Neuronal stem cell (in vitro differentiated cells): ENCODE measurements at regions not wholly inside any gene's neighbourhood (a gene's known extent, or its start where the extent isn't known, plus 50 kb on each side); places are given as distances from the start of the nearest gene placed in this dataset.
"Not testable (repeated sequence)": the region's sequence is repeated elsewhere in the genome, so short reads cannot be mapped to it uniquely, and the experiment has no call there.

Source experiments
- DNase-seq: peaks from one replicate; pipeline ENCODE4 v3.0.0-alpha.2; 2013; ENCODE audit warnings: low spot score
- H2AFZ ChIP-seq: one replicate; pipeline ENCODE4 v1.6.1; 2013; ENCODE audit warnings: mild to moderate bottlenecking, low read length, inconsistent platforms
- H2AK5ac ChIP-seq: 2 replicates; pipeline ENCODE4 v1.6.1; 2013; ENCODE audit warnings: low read depth, mild to moderate bottlenecking, inconsistent platforms, low read length, moderate library complexity, mixed read lengths
- H2BK120ac ChIP-seq: 2 replicates; pipeline ENCODE4 v1.6.1; 2013; ENCODE audit warnings: low read depth, mild to moderate bottlenecking, inconsistent platforms, low read length, moderate library complexity, mixed read lengths
- H2BK12ac ChIP-seq: one replicate; pipeline ENCODE4 v1.6.1; 2013; ENCODE audit warnings: low read length, inconsistent platforms
- H2BK15ac ChIP-seq: 2 replicates; pipeline ENCODE4 v1.6.1; 2013; ENCODE audit warnings: mild to moderate bottlenecking, low read length, inconsistent platforms, mixed read lengths
- H2BK5ac ChIP-seq: one replicate; pipeline ENCODE4 v1.6.1; 2013; ENCODE audit warnings: inconsistent platforms, mild to moderate bottlenecking, low read length, moderate library complexity
- H3K14ac ChIP-seq: one replicate; pipeline ENCODE4 v1.6.1; 2013; ENCODE audit warnings: low read length, inconsistent platforms
- H3K18ac ChIP-seq: 2 replicates; pipeline ENCODE4 v1.6.1; 2013; ENCODE audit warnings: low read length, inconsistent platforms
- H3K23ac ChIP-seq: 2 replicates; pipeline ENCODE4 v1.6.1; 2013; ENCODE audit warnings: low read depth, mild to moderate bottlenecking, mixed read lengths, low read length, inconsistent platforms; ENCODE audit not compliant: poor library complexity
- H3K27ac ChIP-seq: replicated peaks from 3 replicates; pipeline ENCODE4 v1.5.1; 2013; ENCODE audit warnings: low read length, inconsistent platforms
- H3K27me3 ChIP-seq, 3 experiments: 2 replicates each; pipeline ENCODE4 v1.6.1; 2013; ENCODE audit warnings: low read length in 3 of 3, mild to moderate bottlenecking in 2 of 3, inconsistent platforms in 1 of 3, low read depth in 1 of 3, mixed read lengths in 1 of 3, moderate library complexity in 1 of 3; ENCODE audit not compliant: control insufficient read depth in 3 of 3, insufficient read depth in 3 of 3
- H3K36me3 ChIP-seq, 2 donors: replicated peaks in 1 of 2; 2 replicates each; pipeline ENCODE4 v1.6.1; 2013; ENCODE audit warnings: low read length in 2 of 2; ENCODE audit not compliant: control insufficient read depth in 2 of 2, insufficient read depth in 2 of 2
- H3K4ac ChIP-seq: 2 replicates; pipeline ENCODE4 v1.6.1; 2013; ENCODE audit warnings: inconsistent platforms, mild to moderate bottlenecking, low read length, moderate library complexity
- H3K4me1 ChIP-seq, 2 donors: 1 replicate in 1 of 2; 2 replicates in 1 of 2; pipeline ENCODE4 v1.6.1; 2013; ENCODE audit warnings: low read length in 2 of 2, low read depth in 1 of 2; ENCODE audit not compliant: control insufficient read depth in 2 of 2, insufficient read depth in 1 of 2
- H3K4me2 ChIP-seq: one replicate; pipeline ENCODE4 v1.6.1; 2013; ENCODE audit warnings: mild to moderate bottlenecking, low read length, inconsistent platforms; ENCODE audit not compliant: insufficient read depth, poor library complexity, severe bottlenecking
- H3K4me3 ChIP-seq, 2 donors: 2 replicates each; pipeline ENCODE4 v1.5.1; 2013; ENCODE audit warnings: low read length in 2 of 2, mild to moderate bottlenecking in 2 of 2, inconsistent platforms in 1 of 2, moderate library complexity in 1 of 2
- H3K79me1 ChIP-seq: one replicate; pipeline ENCODE4 v1.6.1; 2013; ENCODE audit warnings: low read depth, mild to moderate bottlenecking, inconsistent platforms, low read length, moderate library complexity
- H3K9ac ChIP-seq: one replicate; pipeline ENCODE4 v1.6.1; 2013; ENCODE audit warnings: mild to moderate bottlenecking, low read depth, low read length, inconsistent platforms; ENCODE audit not compliant: poor library complexity
- H3K9me3 ChIP-seq, 2 donors: replicated peaks in 1 of 2; 2 replicates each; pipeline versions ENCODE3 to v1.6.1; 2013; ENCODE audit warnings: low read length in 2 of 2, mild to moderate bottlenecking in 2 of 2, inconsistent platforms in 1 of 2, low read depth in 1 of 2, mixed read lengths in 1 of 2, moderate library complexity in 1 of 2; ENCODE audit not compliant: control insufficient read depth in 2 of 2, insufficient read depth in 1 of 2
- H4K8ac ChIP-seq: one replicate; pipeline ENCODE4 v1.6.1; 2013; ENCODE audit warnings: low read depth, mild to moderate bottlenecking, inconsistent platforms, low read length, moderate library complexity
- H4K91ac ChIP-seq: one replicate; pipeline ENCODE4 v1.6.1; 2013; ENCODE audit warnings: low read length, low read depth, mild to moderate bottlenecking, inconsistent platforms; ENCODE audit not compliant: poor library complexity
- WGBS, 2 donors: extraction: QIAGEN DNeasy Blood & Tissue Kit; methylation state at CpG; one replicate each; pipeline ENCODE4 v1.1.7; 2013; ENCODE audit warnings: missing lambda C conversion rate in 2 of 2, mixed read lengths in 1 of 2; ENCODE audit not compliant: insufficient read length in 2 of 2, insufficient replicate concordance in 1 of 2; ENCODE audit errors: extremely low coverage in 2 of 2; 5-methylcytosine and 5-hydroxymethylcytosine counted together

DNA sequence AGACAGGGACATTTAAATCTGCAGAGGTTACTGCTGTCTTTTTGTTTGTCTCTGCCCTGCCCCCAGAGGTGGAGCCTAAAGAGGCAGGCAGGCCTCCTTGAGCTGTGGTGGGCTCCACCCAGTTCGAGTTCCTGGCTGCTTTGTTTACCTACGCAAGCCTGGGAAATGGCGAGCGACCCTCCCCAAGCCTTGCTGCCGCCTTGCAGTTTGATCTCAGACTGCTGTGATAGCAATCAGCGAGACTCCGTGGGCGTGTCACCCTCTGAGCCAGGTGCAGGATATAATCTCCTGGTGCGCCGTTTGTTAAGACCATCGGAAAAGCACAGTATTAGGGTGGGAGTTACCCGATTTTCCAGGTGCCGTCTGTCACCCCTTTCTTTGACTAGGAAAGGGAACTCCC lies 93.3 kb downstream of the ANKRD30BL start:
- H3K4me1 ChIP-seq, H3K9ac ChIP-seq, H3K36me3 ChIP-seq, H3K4me2 ChIP-seq, H2AFZ ChIP-seq, H3K27me3 ChIP-seq, H4K8ac ChIP-seq, H3K23ac ChIP-seq, H3K14ac ChIP-seq, H3K4me3 ChIP-seq, H3K9me3 ChIP-seq, H3K4ac ChIP-seq, H3K79me1 ChIP-seq, DNase-seq, H3K27ac ChIP-seq, H2BK120ac ChIP-seq, H2BK15ac ChIP-seq, H3K18ac ChIP-seq, H2BK5ac ChIP-seq, H4K91ac ChIP-seq, H2AK5ac ChIP-seq, H2BK12ac ChIP-seq: not testable (repeated sequence)
- no CpG with 5 or more reads among the region's 13 CpGs for WGBS, 2 donors

DNA sequence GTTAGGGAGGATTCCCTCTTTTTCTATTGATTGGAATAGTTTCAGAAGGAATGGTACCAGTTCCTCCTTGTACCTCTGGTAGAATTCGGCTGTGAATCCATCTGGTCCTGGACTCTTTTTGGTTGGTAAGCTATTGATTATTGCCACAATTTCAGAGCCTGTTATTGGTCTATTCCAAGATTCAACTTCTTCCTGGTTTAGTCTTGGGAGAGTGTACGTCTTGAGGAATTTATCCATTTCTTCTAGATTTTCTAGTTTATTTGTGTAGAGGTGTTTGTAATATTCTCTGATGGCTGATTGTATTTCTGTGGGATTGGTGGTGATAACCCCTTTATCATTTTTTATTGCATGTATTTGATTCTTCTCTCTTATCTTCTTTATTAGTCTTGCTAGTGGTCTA lies 96.4 kb downstream of the ANKRD30BL start:
- not testable (repeated sequence) for DNase-seq, H2BK5ac ChIP-seq, H2BK12ac ChIP-seq, H3K9ac ChIP-seq, H3K14ac ChIP-seq, H2AFZ ChIP-seq, H3K4me1 ChIP-seq, H4K8ac ChIP-seq, H3K4ac ChIP-seq, H2BK120ac ChIP-seq, H3K9me3 ChIP-seq, H3K4me2 ChIP-seq, H3K23ac ChIP-seq, H3K36me3 ChIP-seq, H3K27me3 ChIP-seq, H4K91ac ChIP-seq, H3K18ac ChIP-seq, H2AK5ac ChIP-seq, H2BK15ac ChIP-seq, H3K27ac ChIP-seq, H3K79me1 ChIP-seq, H3K4me3 ChIP-seq
- no CpG with 5 or more reads among the region's 2 CpGs for WGBS, 2 donors

DNA sequence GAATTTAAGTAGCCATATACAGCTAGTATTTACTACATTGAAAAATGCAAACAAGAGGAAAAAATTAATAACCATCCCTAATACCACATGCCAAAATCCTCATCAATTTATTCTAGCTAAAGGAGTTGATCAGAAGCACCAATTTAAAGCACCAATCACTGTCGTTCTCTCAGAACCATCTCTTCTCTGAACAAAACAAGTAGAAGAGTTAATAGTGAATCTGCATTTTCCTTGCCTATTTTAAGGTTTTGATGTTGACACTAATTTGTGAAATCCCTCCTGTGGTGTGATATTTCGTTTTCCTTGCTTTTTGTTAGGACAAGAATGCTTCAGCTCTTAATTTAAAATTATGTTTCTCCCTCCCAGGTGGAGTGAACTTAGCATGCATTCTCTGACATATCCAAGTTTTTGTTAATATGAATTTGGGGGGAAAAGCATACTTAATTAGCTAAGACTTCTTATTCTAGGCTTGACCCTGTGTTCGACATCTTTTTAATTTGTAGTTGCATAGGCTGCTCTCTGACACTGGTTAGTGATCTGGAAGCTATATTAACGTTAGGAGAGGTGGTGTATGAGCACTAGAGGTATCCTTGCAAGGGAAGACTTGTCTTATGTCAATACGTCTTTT lies 122.0 kb downstream of the ANKRD30BL start:
- H3K4me1 ChIP-seq, H3K18ac ChIP-seq, H3K4ac ChIP-seq, H4K91ac ChIP-seq, H3K23ac ChIP-seq, H3K4me3 ChIP-seq, H2BK15ac ChIP-seq, H2BK5ac ChIP-seq, H3K14ac ChIP-seq, H2AFZ ChIP-seq, H3K36me3 ChIP-seq, H4K8ac ChIP-seq, H3K4me2 ChIP-seq, H3K79me1 ChIP-seq, H2BK12ac ChIP-seq, H3K9ac ChIP-seq, DNase-seq, H2BK120ac ChIP-seq, H3K9me3 ChIP-seq, H3K27ac ChIP-seq, H2AK5ac ChIP-seq: not testable (repeated sequence)
- no CpG with 5 or more reads among the region's 5 CpGs for WGBS, 2 donors
- H3K27me3 ChIP-seq = peaks cover 0 to 23% (median 0%) of the 10 kb centered on the region in 3 experiments

DNA sequence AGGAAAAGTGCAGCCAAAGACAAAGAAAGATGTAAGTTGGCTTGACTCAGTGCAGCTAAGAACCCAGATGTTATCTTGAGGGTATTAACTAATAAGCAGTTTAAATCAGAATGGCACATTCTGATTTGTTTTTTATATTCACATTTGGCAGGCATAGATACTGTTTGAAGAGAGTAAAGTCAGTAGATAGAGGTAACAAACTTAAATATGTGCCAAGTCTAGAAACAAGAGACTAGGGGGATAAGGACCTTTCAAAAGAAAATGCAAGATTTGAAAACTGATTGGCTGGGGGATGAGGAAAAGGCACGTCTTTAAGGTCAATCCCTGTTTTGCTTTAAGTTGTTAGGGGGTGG lies 122.9 kb downstream of the ANKRD30BL start:
- H2BK120ac ChIP-seq, H3K9me3 ChIP-seq, H3K14ac ChIP-seq, H2BK5ac ChIP-seq, H3K79me1 ChIP-seq, H2AK5ac ChIP-seq, H2BK12ac ChIP-seq, H3K18ac ChIP-seq, H3K36me3 ChIP-seq, H4K8ac ChIP-seq, H3K9ac ChIP-seq, H3K27ac ChIP-seq, H2BK15ac ChIP-seq, DNase-seq, H3K4ac ChIP-seq, H3K4me1 ChIP-seq, H3K23ac ChIP-seq, H4K91ac ChIP-seq: not testable (repeated sequence)
- peak overlapping the region; percentile 47 to 74 for H3K4me3 ChIP-seq
- peak overlapping the region; percentile 11 for H3K4me2 ChIP-seq
- peaks cover 0 to 23% (median 0%) of the 10 kb centered on the region in 3 experiments for H3K27me3 ChIP-seq
- H2AFZ ChIP-seq = peak overlapping the region; percentile 97
- no CpG with 5 or more reads among the region's 1 CpG for WGBS, 2 donors
